NCI-H1417 (cell line): ENCODE measurements at regions not wholly inside any gene's neighbourhood (a gene's known extent, or its start where the extent isn't known, plus 50 kb on each side); places are given as distances from the start of the nearest gene placed in this dataset.

ENCODE experiments used
- DNase-seq, 3 experiments: peaks; one replicate each; lab custom pipeline; 2025; lab: John Stamatoyannopoulos, UW

GRCh38 chr17:55584055-55584685, 72.9 kb upstream of the SMIM36 start:
- DNase-seq: no peak

- DNase-seq: no peak
Measured at GRCh38 chr17:55582897-55583296, 71.6 kb upstream of the SMIM36 start.

GRCh38 chr17:55580596-55581133, 69.4 kb upstream of the SMIM36 start:
- DNase-seq: no peak

GRCh38 chr17:55577687-55578086, 66.4 kb upstream of the SMIM36 start:
- peak in 1 of 3 experiments; percentile 65 for DNase-seq

- DNase-seq: peak in 1 of 3 experiments; percentile 32
Measured at GRCh38 chr17:55576996-55577586, 65.8 kb upstream of the SMIM36 start.

GRCh38 chr17:55576237-55576995, 65.2 kb upstream of the SMIM36 start:
- no peak for DNase-seq

- no peak for DNase-seq
Measured at GRCh38 chr17:55575058-55575636, 63.9 kb upstream of the SMIM36 start.

GRCh38 chr17:55572599-55572998, 61.3 kb upstream of the SMIM36 start:
- no peak for DNase-seq

- no peak for DNase-seq
Measured at GRCh38 chr17:55572139-55572538, 60.9 kb upstream of the SMIM36 start.

GRCh38 chr17:55571095-55571494, 59.8 kb upstream of the SMIM36 start:
- no peak for DNase-seq

- DNase-seq: no peak
Measured at GRCh38 chr17:55570391-55570790, 59.1 kb upstream of the SMIM36 start.

- peak in 1 of 3 experiments; percentile 70 for DNase-seq
Measured at GRCh38 chr17:55567240-55568214, 56.3 kb upstream of the SMIM36 start.

GRCh38 chr17:55564081-55564480, 52.8 kb upstream of the SMIM36 start:
- DNase-seq: no peak

- no peak for DNase-seq
Measured at GRCh38 chr17:55563363-55563762, 52.1 kb upstream of the SMIM36 start.

GRCh38 chr17:55561973-55562495, 50.8 kb upstream of the SMIM36 start:
- DNase-seq: no peak

GRCh38 chr17:55561316-55561972, 50.2 kb upstream of the SMIM36 start:
- no peak for DNase-seq
